Thoracic aorta (tissue), 2 donors: ENCODE measurements at regions not wholly inside any gene's neighbourhood (a gene's known extent, or its start where the extent isn't known, plus 50 kb on each side); places are given as distances from the start of the nearest gene placed in this dataset.

Source experiments
- ATAC-seq: fragments of 150-250 bp; one replicate; pipeline ENCODE4 v1.8.0; 2017; ENCODE audit warnings: low read depth; ENCODE audit not compliant: insufficient number of reproducible peaks, low FRiP score
- DNase-seq: peaks from one replicate; pipeline ENCODE4 v3.0.0-alpha.2; 2020; ENCODE audit warnings: low spot score
- H3K27ac ChIP-seq, 2 donors: fragments of 200-600 bp; sonication (generic); 1 replicate in 1 of 2; 2 replicates in 1 of 2; pipeline ENCODE4 v1.5.1; 2016; ENCODE audit warnings: mild to moderate bottlenecking in 2 of 2, moderate library complexity in 2 of 2
- H3K27me3 ChIP-seq: fragments of 200-600 bp; sonication (generic); replicated peaks from 2 replicates; pipeline ENCODE4 v1.6.0; 2016; ENCODE audit warnings: mild to moderate bottlenecking; ENCODE audit not compliant: insufficient read depth
- H3K36me3 ChIP-seq: fragments of 200-600 bp; sonication (generic); one replicate; pipeline ENCODE4 v1.5.1; 2016
- H3K4me1 ChIP-seq, 2 donors: fragments of 200-600 bp; sonication (generic); 1 replicate in 1 of 2; 2 replicates in 1 of 2; pipeline versions ENCODE4 v1.5.1 to v1.6.0; 2016; ENCODE audit warnings: low read depth in 2 of 2, mild to moderate bottlenecking in 1 of 2; ENCODE audit not compliant: control insufficient read depth in 1 of 2
- H3K4me3 ChIP-seq: fragments of 200-600 bp; sonication (generic); 2 replicates; pipeline ENCODE4 v1.5.1; 2016; ENCODE audit warnings: mild to moderate bottlenecking
- H3K9me3 ChIP-seq: fragments of 200-600 bp; sonication (generic); 2 replicates; pipeline ENCODE4 v1.5.1; 2016
- CTCF ChIP-seq: fragments of 200-600 bp; sonication (generic); IDR thresholded peaks from one replicate; pipeline ENCODE4 v1.5.1; 2019; ENCODE audit warnings: antibody characterized with exemption

- ATAC-seq, result no peak
- no peak for TF ChIP-seq CTCF
These were observed 311.9 kb upstream of the HDAC4 start for GRCh38 chr2:239712755-239713154.

DNA sequence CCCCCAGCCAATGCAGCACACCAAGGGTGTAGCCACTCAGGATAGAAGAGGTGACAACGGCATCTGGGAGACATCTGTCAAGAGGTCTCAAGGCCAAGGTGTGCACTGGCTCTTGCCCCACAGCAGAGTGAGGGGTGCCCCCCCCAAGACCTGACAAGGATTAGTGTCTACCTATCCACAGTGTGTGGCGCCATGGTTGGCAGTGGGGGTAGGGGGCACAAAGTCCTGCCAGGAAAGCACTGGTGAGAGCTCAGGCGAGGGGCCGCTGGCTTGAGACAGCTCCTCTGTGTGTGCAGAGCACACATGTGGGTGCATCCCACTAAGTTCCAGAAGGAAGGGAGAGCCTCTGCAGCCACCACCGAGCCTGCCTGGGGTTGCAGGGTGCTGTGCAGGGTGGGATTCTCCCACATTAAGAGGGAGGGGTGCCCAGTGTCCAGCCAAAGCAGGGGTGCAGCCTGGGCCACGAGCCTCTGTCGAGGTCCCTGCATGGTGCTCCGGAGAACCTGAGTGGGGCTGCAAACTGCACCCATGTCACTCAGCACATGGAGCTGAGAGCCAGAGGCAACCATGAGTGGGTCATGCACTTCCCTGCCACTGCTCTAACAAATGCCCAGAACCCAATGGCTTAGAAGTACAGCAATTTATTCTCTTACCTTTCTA lies 311.2 kb upstream of the HDAC4 start:
- Histone ChIP-seq H3K27me3 (no peaks in the 10 kb centered on the region), H3K36me3 (no peaks in the 10 kb centered on the region), H3K9me3 (no peaks in the 10 kb centered on the region), H3K4me1 (peaks cover 0 to 4% of the 10 kb centered on the region in 2 donors), H3K4me3 (no peak overlapping the region), H3K27ac (no peak overlapping the region)
- no peak for DNase-seq
- no peak for TF ChIP-seq CTCF
- no peak for ATAC-seq

More at GRCh38 chr2:239712755-239713154, 311.9 kb upstream of the HDAC4 start:
- H3K9me3 ChIP-seq, result no peaks in the 10 kb centered on the region
- peaks cover 0 to 4% of the 10 kb centered on the region in 2 donors for H3K4me1 ChIP-seq
- H3K27ac ChIP-seq, result no peak overlapping the region
- H3K36me3 ChIP-seq, result no peaks in the 10 kb centered on the region
- no peak overlapping the region for H3K4me3 ChIP-seq
- no peaks in the 10 kb centered on the region for H3K27me3 ChIP-seq
- DNase-seq, result no peak

DNA sequence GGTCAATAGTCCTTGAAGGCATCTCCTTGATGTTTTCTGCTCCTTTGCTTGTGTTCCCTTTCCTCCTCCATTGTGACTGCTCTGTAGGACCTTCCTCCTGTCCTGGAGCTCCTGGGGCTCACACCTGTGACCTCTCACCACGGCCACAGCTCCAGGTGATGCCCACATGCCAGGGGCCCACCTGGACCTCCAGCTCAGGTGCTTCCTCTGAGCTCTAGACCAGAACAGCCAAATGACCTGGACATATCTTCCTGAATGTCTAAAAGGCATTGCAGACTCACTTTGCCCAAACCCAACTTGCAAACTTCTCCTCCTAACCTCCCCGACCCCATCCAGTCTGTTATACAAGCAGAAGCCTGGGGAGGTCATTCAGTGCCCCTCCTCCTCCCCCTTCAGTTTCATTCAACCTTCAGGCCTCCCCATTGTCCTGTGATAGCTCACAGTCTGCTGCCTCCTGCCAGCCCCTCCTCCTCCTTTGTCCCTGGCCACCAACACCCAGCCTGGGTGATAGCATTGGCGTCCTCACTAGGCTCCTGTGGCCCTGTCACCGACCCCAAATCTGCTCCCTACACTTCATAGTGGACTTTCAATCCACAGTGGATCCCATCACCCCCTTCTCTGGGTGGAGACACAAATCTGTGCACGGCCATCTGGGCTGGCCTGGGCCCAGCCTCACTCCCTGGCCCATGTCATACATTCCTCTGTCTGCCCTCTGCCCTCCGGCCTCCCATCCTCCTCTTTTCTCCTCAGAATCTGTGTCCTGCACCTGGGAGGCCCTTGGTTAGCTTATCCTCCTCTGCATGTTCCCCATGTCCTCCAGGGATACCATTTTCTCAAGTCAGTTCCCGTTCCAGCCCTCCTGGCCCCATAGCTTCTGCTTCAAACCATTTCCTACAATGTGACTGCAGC lies 310.4 kb upstream of the HDAC4 start:
- Histone ChIP-seq H3K9me3 (no peaks in the 10 kb centered on the region), H3K36me3 (no peaks in the 10 kb centered on the region), H3K27ac (no peak overlapping the region), H3K4me3 (no peak overlapping the region), H3K4me1 (peaks cover 3 to 4% of the 10 kb centered on the region in 2 donors), H3K27me3 (no peaks in the 10 kb centered on the region)
- TF ChIP-seq CTCF, result no peak
- DNase-seq (no peak), ATAC-seq (no peak)

- Histone ChIP-seq H3K4me1 (peaks cover 5 to 9% of the 10 kb centered on the region in 2 donors), H3K9me3 (no peaks in the 10 kb centered on the region), H3K36me3 (no peaks in the 10 kb centered on the region), H3K4me3 (no peak overlapping the region), H3K27me3 (no peaks in the 10 kb centered on the region), H3K27ac (no peak overlapping the region)
- TF ChIP-seq CTCF, result no peak
- ATAC-seq, result no peak
- no peak for DNase-seq
These were observed 305.5 kb upstream of the HDAC4 start for GRCh38 chr2:239706367-239706766.

- no peaks in the 10 kb centered on the region for H3K27me3 ChIP-seq
- peaks cover 5 to 9% of the 10 kb centered on the region in 2 donors for H3K4me1 ChIP-seq
- no peak overlapping the region for H3K27ac ChIP-seq
- no peak for TF ChIP-seq CTCF
- H3K4me3 ChIP-seq, result no peak overlapping the region
- no peaks in the 10 kb centered on the region for H3K9me3 ChIP-seq
- DNase-seq (no peak), ATAC-seq (no peak)
- no peaks in the 10 kb centered on the region for H3K36me3 ChIP-seq
These were observed 303.9 kb upstream of the HDAC4 start for GRCh38 chr2:239704737-239705136.
